HCT116 (cell line): ENCODE measurements at regions not wholly inside any gene's neighbourhood (a gene's known extent, or its start where the extent isn't known, plus 50 kb on each side); places are given as distances from the start of the nearest gene placed in this dataset.

Experiments
- ATAC-seq: fragments of 200-7000 bp; cut with Tn5 transposase; 2 replicates; pipeline ENCODE4 v1.9.1; 2020; ENCODE audit warnings: mild to moderate bottlenecking, moderate library complexity
- BruUV-seq: library from RNA; stranded (reverse); fragments of 400-500 nt; replicated peaks from 2 replicates; lab custom pipeline; 2021; lab: Mats Ljungman, UMichigan
- CTCF ChIA-PET: fragments of 300-600 bp; sonication (Branson Sonifier 250); formaldehyde crosslinking; loops from one replicate; lab custom pipeline; 2021; ENCODE audit warnings: antibody characterized with exemption; lab: Charles Lee
- POLR2A ChIA-PET: fragments of 300-600, 350-600 bp; sonication (Branson Sonifier 250); formaldehyde crosslinking; loops from one replicate; lab custom pipeline; 2021; ENCODE audit warnings: antibody characterized with exemption; lab: Charles Lee
- RAD21 ChIA-PET, 2 experiments: fragments of 300-600 bp; sonication (Branson Sonifier 250); formaldehyde crosslinking; loops; one replicate each; lab custom pipeline; 2023; ENCODE audit warnings: low total read pairs in 2 of 2; ENCODE audit not compliant: uncharacterized antibody in 2 of 2, unreplicated experiment in 2 of 2, low non-redundant PET in 1 of 2; lab: Charles Lee
- DNase-seq: peaks from one replicate; pipeline ENCODE4 v3.0.0-alpha.2; 2010; ENCODE audit warnings: low read depth, low spot score
- H2AFZ ChIP-seq: fragments of 200-600 bp; shearing (Covaris generic), sonication (generic); 2 replicates; pipeline ENCODE4 v1.6.1; 2017; ENCODE audit warnings: low read depth, mixed run types, mixed read lengths, antibody characterized with exemption, low read length; ENCODE audit not compliant: poor library complexity, severe bottlenecking
- H3K27ac ChIP-seq: 2 replicates; pipeline ENCODE4 v1.5.1; 2012; ENCODE audit warnings: low read depth, low read length
- H3K27me3 ChIP-seq: fragments of 200-600 bp; sonication (generic); 2 replicates; pipeline ENCODE4 v1.6.1; 2016; ENCODE audit warnings: mixed run types, low read length, mixed read lengths; ENCODE audit not compliant: insufficient read depth
- H3K36me3 ChIP-seq, 2 experiments: fragments of 200-500 bp in 1 of 2; fragments of 200-600 bp in 1 of 2; sonication (Bioruptor generic) in 1 of 2; sonication (generic) in 1 of 2; 2 replicates each; pipeline versions ENCODE4 v1.5.1 to v1.6.1; 2014 to 2016; ENCODE audit warnings: low read length in 2 of 2, inconsistent platforms in 1 of 2, mixed read lengths in 1 of 2, mixed run types in 1 of 2; ENCODE audit not compliant: insufficient read depth in 2 of 2, control insufficient read depth in 1 of 2
- H3K4me1 ChIP-seq, 2 experiments: fragments of 200-600 bp in 1 of 2; sonication (generic) in 1 of 2; 2 replicates each; pipeline versions ENCODE4 v1.5.1 to v1.6.1; 2012 to 2017; ENCODE audit warnings: low read length in 2 of 2, inconsistent platforms in 1 of 2, mild to moderate bottlenecking in 1 of 2, mixed read lengths in 1 of 2, mixed run types in 1 of 2, moderate library complexity in 1 of 2; ENCODE audit not compliant: insufficient read depth in 2 of 2, control insufficient read depth in 1 of 2
- H3K4me2 ChIP-seq: fragments of 200-600 bp; sonication (generic); 2 replicates; pipeline ENCODE4 v1.6.1; 2017; ENCODE audit warnings: mixed run types, low read length, mixed read lengths
- H3K4me3 ChIP-seq, 2 experiments: fragments of 200-600 bp in 1 of 2; sonication (generic) in 1 of 2; replicated peaks in 1 of 2; 2 replicates each; pipeline ENCODE4 v1.5.1; 2011 to 2016; ENCODE audit warnings: low read length in 2 of 2, control low read depth in 1 of 2, low read depth in 1 of 2, mild to moderate bottlenecking in 1 of 2, mixed read lengths in 1 of 2, mixed run types in 1 of 2
- H3K79me2 ChIP-seq: fragments of 200-600 bp; sonication (generic); 2 replicates; pipeline ENCODE4 v1.6.1; 2017; ENCODE audit warnings: mild to moderate bottlenecking, mixed run types, low read length, moderate library complexity, mixed read lengths; ENCODE audit not compliant: insufficient read depth
- H3K9ac ChIP-seq: fragments of 200-600 bp; sonication (generic); 2 replicates; pipeline ENCODE4 v1.6.1; 2016; ENCODE audit warnings: low read length, mixed read lengths
- H3K9me2 ChIP-seq: fragments of 200-600 bp; sonication (generic), shearing (Covaris generic); 2 replicates; pipeline ENCODE4 v1.6.1; 2017; ENCODE audit warnings: mixed run types, mild to moderate bottlenecking, moderate library complexity; ENCODE audit not compliant: insufficient read depth
- H3K9me3 ChIP-seq, 2 experiments: fragments of 200-500 bp in 1 of 2; fragments of 200-600 bp in 1 of 2; sonication (Bioruptor generic) in 1 of 2; sonication (generic) in 1 of 2; 2 replicates each; pipeline ENCODE4 v1.6.1; 2014 to 2017; ENCODE audit warnings: low read length in 2 of 2, mixed read lengths in 2 of 2, inconsistent platforms in 1 of 2, low read depth in 1 of 2, mild to moderate bottlenecking in 1 of 2, mixed run types in 1 of 2, moderate library complexity in 1 of 2; ENCODE audit not compliant: control insufficient read depth in 1 of 2, insufficient read depth in 1 of 2
- H4K20me1 ChIP-seq: fragments of 200-600 bp; sonication (generic), shearing (Covaris generic); 2 replicates; pipeline ENCODE4 v1.6.1; 2017; ENCODE audit warnings: mixed run types, mild to moderate bottlenecking, moderate library complexity; ENCODE audit not compliant: insufficient read depth
- CBX3 ChIP-seq: IDR thresholded peaks from 2 replicates; pipeline ENCODE4 v1.6.1; 2012; ENCODE audit warnings: low read depth
- CEBPB ChIP-seq: IDR thresholded peaks from 2 replicates; pipeline ENCODE4 v1.6.1; 2012; ENCODE audit warnings: low read depth
- EGR1 ChIP-seq: IDR thresholded peaks from 2 replicates; pipeline ENCODE4 v1.6.1; 2012; ENCODE audit warnings: low read depth
- ELF1 ChIP-seq: IDR thresholded peaks from 2 replicates; pipeline ENCODE4 v1.6.1; 2012; ENCODE audit warnings: low read depth, borderline replicate concordance
- EZH2 ChIP-seq: fragments of 200-600 bp; sonication (generic); IDR thresholded peaks from 2 replicates; pipeline ENCODE4 v1.6.1; 2017; ENCODE audit warnings: antibody characterized with exemption, mixed run types
- EZH2phosphoT487 ChIP-seq: fragments of 200-600 bp; IDR thresholded peaks from 2 replicates; pipeline ENCODE4 v1.6.1; 2018; ENCODE audit warnings: antibody characterized with exemption, borderline replicate concordance
- FOSL1 ChIP-seq: IDR thresholded peaks from 2 replicates; pipeline ENCODE4 v1.6.1; 2012; ENCODE audit warnings: low read depth
- JUND ChIP-seq: IDR thresholded peaks from 2 replicates; pipeline ENCODE4 v1.6.1; 2012
- POLR2A ChIP-seq: IDR thresholded peaks from 2 replicates; pipeline ENCODE4 v1.7.0; 2011; ENCODE audit warnings: borderline replicate concordance; ENCODE audit not compliant: insufficient read depth, insufficient read length; ENCODE audit errors: extremely low read depth
- POLR2AphosphoS5 ChIP-seq: IDR thresholded peaks from 2 replicates; pipeline ENCODE4 v1.6.1; 2011; ENCODE audit warnings: mild to moderate bottlenecking, low read depth, low read length, moderate library complexity
- RAD21 ChIP-seq: IDR thresholded peaks from 2 replicates; pipeline ENCODE4 v1.6.1; 2012; ENCODE audit warnings: low read depth, mild to moderate bottlenecking
- SIN3A ChIP-seq: IDR thresholded peaks from 2 replicates; pipeline ENCODE4 v1.6.1; 2012; ENCODE audit warnings: low read depth
- SP1 ChIP-seq: IDR thresholded peaks from 2 replicates; pipeline ENCODE4 v1.6.1; 2012; ENCODE audit warnings: low read depth
- SRF ChIP-seq: IDR thresholded peaks from 2 replicates; pipeline ENCODE4 v1.6.1; 2012; ENCODE audit warnings: low read depth
- TCF7L2 ChIP-seq: IDR thresholded peaks from 2 replicates; pipeline ENCODE4 v1.7.0; 2011; ENCODE audit warnings: borderline replicate concordance, inconsistent platforms; ENCODE audit not compliant: insufficient read depth, insufficient read length; ENCODE audit errors: extremely low read depth
- YY1 ChIP-seq: IDR thresholded peaks from 2 replicates; pipeline ENCODE4 v1.6.1; 2011; ENCODE audit warnings: low read length, low read depth, moderate library complexity, mild to moderate bottlenecking; ENCODE audit not compliant: insufficient replicate concordance; ENCODE audit errors: extremely low read depth
- ZBTB33 ChIP-seq: IDR thresholded peaks from 2 replicates; pipeline ENCODE4 v1.6.1; 2011; ENCODE audit warnings: mild to moderate bottlenecking, low read length, moderate library complexity; ENCODE audit not compliant: insufficient replicate concordance; ENCODE audit errors: extremely low read depth
- ZFX ChIP-seq: fragments of 450-650 bp; IDR thresholded peaks from 2 replicates; pipeline ENCODE4 v1.6.1; 2017
- ZNF274 ChIP-seq: fragments of 200-500 bp; sonication (Bioruptor generic); IDR thresholded peaks from 2 replicates; pipeline ENCODE4 v1.6.1; 2014; ENCODE audit warnings: mild to moderate bottlenecking, low read depth, low read length, inconsistent platforms
- intact Hi-C: fragments of 100-400 bp; cut with micrococcal nuclease; formaldehyde crosslinking; loops from 2 replicates; pipeline ENCODE4 v1.10.0; 2022

DNA sequence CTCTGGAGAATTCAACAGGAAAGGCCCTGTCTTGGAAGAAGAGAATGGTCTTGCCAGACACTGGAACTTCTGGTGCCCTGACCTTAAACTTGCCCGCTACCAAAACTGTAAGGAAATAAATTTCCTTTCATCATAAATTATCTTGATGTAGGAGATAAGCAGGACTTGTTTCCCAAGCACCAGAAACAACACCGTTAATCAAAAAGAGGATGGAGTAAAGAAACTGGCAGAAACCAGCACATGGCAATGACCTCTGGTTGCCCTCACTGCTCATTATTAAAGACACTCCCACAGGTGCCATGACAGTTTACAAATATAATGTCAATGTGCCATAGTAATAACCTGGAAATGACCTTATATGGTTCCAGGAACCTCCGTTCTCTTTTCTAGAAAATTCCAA lies 426.1 kb downstream of the EDEM1 start (continued):
- TF ChIP-seq ZNF274 (no peak), EZH2phosphoT487 (no peak)
- TF ChIP-seq, all 23 proteins: peak for 0

- Histone ChIP-seq H3K9me3 (no peaks in the 10 kb centered on the region), H2AFZ (no peak overlapping the region), H3K4me3 (no peak overlapping the region), H4K20me1 (no peaks in the 10 kb centered on the region), H3K27ac (no peak overlapping the region), H3K4me2 (no peak overlapping the region), H3K27me3 (no peaks in the 10 kb centered on the region), H3K36me3 (no peaks in the 10 kb centered on the region), H3K79me2 (no peaks in the 10 kb centered on the region), H3K9me2 (no peaks in the 10 kb centered on the region), H3K4me1 (no peaks in the 10 kb centered on the region), H3K9ac (no peak overlapping the region)
- ChIA-PET POLR2A (no interaction called here), CTCF (no interaction called here), RAD21 (no interaction called here)
- no TSS peak for BruUV-seq
- DNase-seq (no peak), ATAC-seq (no peak)
- TF ChIP-seq SIN3A (no peak), POLR2A (no peak), ELF1 (no peak), FOSL1 (no peak), EZH2phosphoT487 (no peak), TCF7L2 (no peak), ZNF274 (no peak), JUND (no peak), CBX3 (no peak), YY1 (no peak), RAD21 (no peak), EZH2 (no peak), EGR1 (no peak), ZBTB33 (no peak), POLR2AphosphoS5 (no peak), ZFX (no peak), SP1 (no peak), SRF (no peak), CEBPB (no peak)
- intact Hi-C loops = no loop called here
Observed at GRCh38 chr3:5616873-5617272, 429.4 kb downstream of the EDEM1 start.
